GM21447 (cell line): ENCODE measurements at regions not wholly inside any gene's neighbourhood (a gene's known extent, or its start where the extent isn't known, plus 50 kb on each side); places are given as distances from the start of the nearest gene placed in this dataset.
"Not testable (repeated sequence)": the region's sequence is repeated elsewhere in the genome, so short reads cannot be mapped to it uniquely, and the experiment has no call there.

Source experiments
- ATAC-seq: cut with Tn5 transposase; IDR thresholded peaks from one replicate; pipeline ENCODE4 v1.9.1; 2021; ENCODE audit not compliant: unreplicated experiment

GRCh38 chr7:68914006-68914405 lies 684.3 kb upstream of the AUTS2 start:
- no peak for ATAC-seq

GRCh38 chr7:68917041-68917651 lies 681.1 kb upstream of the AUTS2 start:
- ATAC-seq = no peak

GRCh38 chr7:68918621-68919020 lies 679.7 kb upstream of the AUTS2 start:
- ATAC-seq = no peak

GRCh38 chr7:68922850-68923249 lies 675.4 kb upstream of the AUTS2 start:
- no peak for ATAC-seq

- no peak for ATAC-seq
Measured at GRCh38 chr7:68925241-68925640, 673.0 kb upstream of the AUTS2 start.

GRCh38 chr7:68929781-68930261 lies 668.5 kb upstream of the AUTS2 start:
- no peak for ATAC-seq

GRCh38 chr7:68936471-68937035 lies 661.7 kb upstream of the AUTS2 start:
- no peak for ATAC-seq

- no peak for ATAC-seq
Measured at GRCh38 chr7:68938151-68938550, 660.1 kb upstream of the AUTS2 start.

- ATAC-seq = no peak
Measured at GRCh38 chr7:68943786-68944185, 654.5 kb upstream of the AUTS2 start.

- ATAC-seq = no peak
Measured at GRCh38 chr7:68955656-68956055, 642.6 kb upstream of the AUTS2 start.

- ATAC-seq = no peak
Measured at GRCh38 chr7:68958571-68958970, 639.7 kb upstream of the AUTS2 start.

- ATAC-seq = no peak
Measured at GRCh38 chr7:68963552-68963951, 634.7 kb upstream of the AUTS2 start.

- ATAC-seq = no peak
Measured at GRCh38 chr7:68964060-68964459, 634.2 kb upstream of the AUTS2 start.

GRCh38 chr7:68965351-68965750 lies 632.9 kb upstream of the AUTS2 start:
- no peak for ATAC-seq

GRCh38 chr7:68967598-68967997 lies 630.7 kb upstream of the AUTS2 start:
- no peak for ATAC-seq

GRCh38 chr7:68969571-68969970 lies 628.7 kb upstream of the AUTS2 start:
- ATAC-seq = no peak

GRCh38 chr7:68971634-68972340 lies 626.5 kb upstream of the AUTS2 start:
- no peak for ATAC-seq

GRCh38 chr7:68977385-68978055 lies 620.8 kb upstream of the AUTS2 start:
- ATAC-seq = no peak

- ATAC-seq = no peak
Measured at GRCh38 chr7:68978710-68979109, 619.6 kb upstream of the AUTS2 start.

- no peak for ATAC-seq
Measured at GRCh38 chr7:68980011-68980410, 618.3 kb upstream of the AUTS2 start.

GRCh38 chr7:68980432-68980831 lies 617.8 kb upstream of the AUTS2 start:
- not testable (repeated sequence) for ATAC-seq

- no peak for ATAC-seq
Measured at GRCh38 chr7:68984306-68984705, 614.0 kb upstream of the AUTS2 start.
